Common myeloid progenitor, CD34-positive (primary cell): ENCODE measurements at regions not wholly inside any gene's neighbourhood (a gene's known extent, or its start where the extent isn't known, plus 50 kb on each side); places are given as distances from the start of the nearest gene placed in this dataset.

Source experiments
- CTCF ChIA-PET: fragments of 350-600 bp; sonication (Branson Sonifier 250); formaldehyde crosslinking; loops from one replicate; lab custom pipeline; 2021; ENCODE audit warnings: antibody characterized with exemption; lab: Charles Lee
- POLR2A ChIA-PET: fragments of 350-600 bp; sonication (Branson Sonifier 250); formaldehyde crosslinking; loops from one replicate; lab custom pipeline; 2021; ENCODE audit warnings: antibody characterized with exemption; lab: Charles Lee
- DNase-seq, 3 donors: peaks; one replicate each; pipeline versions ENCODE4 v3.0.0 to v3.0.0-alpha.2; 2013
- H3K27ac ChIP-seq, 2 experiments: 1 replicate in 1 of 2; 2 replicates in 1 of 2; pipeline ENCODE4 v1.7.0; 2013; ENCODE audit warnings: inconsistent platforms in 2 of 2, low read length in 2 of 2, mild to moderate bottlenecking in 2 of 2, low read depth in 1 of 2, moderate library complexity in 1 of 2; ENCODE audit not compliant: severe bottlenecking in 2 of 2, insufficient read depth in 1 of 2, poor library complexity in 1 of 2
- H3K27me3 ChIP-seq, 5 experiments: replicated peaks in 2 of 5; 1 replicate in 3 of 5; 2 replicates in 2 of 5; pipeline versions ENCODE4 v1.6.1 to v1.7.0; 2013; ENCODE audit warnings: low read length in 4 of 5, mild to moderate bottlenecking in 2 of 5, moderate library complexity in 2 of 5, inconsistent platforms in 1 of 5; ENCODE audit not compliant: insufficient read depth in 5 of 5, control insufficient read depth in 4 of 5
- H3K36me3 ChIP-seq, 4 experiments: 1 replicate in 2 of 4; 2 replicates in 2 of 4; pipeline versions ENCODE4 v1.6.1 to v1.7.0; 2013; ENCODE audit warnings: low read length in 3 of 4, control low read depth in 1 of 4, mild to moderate bottlenecking in 1 of 4; ENCODE audit not compliant: control insufficient read depth in 4 of 4, insufficient read depth in 4 of 4
- H3K4me1 ChIP-seq, 4 experiments: 1 replicate in 3 of 4; 2 replicates in 1 of 4; pipeline versions ENCODE4 v1.6.1 to v1.7.1; 2013; ENCODE audit warnings: low read length in 3 of 4, mild to moderate bottlenecking in 3 of 4, control low read depth in 1 of 4, inconsistent platforms in 1 of 4, moderate library complexity in 1 of 4; ENCODE audit not compliant: control insufficient read depth in 4 of 4, insufficient read depth in 4 of 4; ENCODE audit errors: control extremely low read depth in 1 of 4
- H3K4me3 ChIP-seq, 7 experiments: 1 replicate in 4 of 7; 2 replicates in 3 of 7; pipeline versions ENCODE4 v1.5.1 to v1.7.0; 2013; ENCODE audit warnings: mild to moderate bottlenecking in 7 of 7, low read length in 6 of 7, moderate library complexity in 6 of 7, inconsistent platforms in 2 of 7, low read depth in 2 of 7, control low read depth in 1 of 7; ENCODE audit not compliant: insufficient read depth in 4 of 7, control insufficient read depth in 1 of 7; ENCODE audit errors: extremely low read depth in 1 of 7
- H3K9me3 ChIP-seq, 5 experiments: 1 replicate in 4 of 5; 2 replicates in 1 of 5; pipeline versions ENCODE4 v1.6.1 to v1.7.1; 2013; ENCODE audit warnings: low read length in 4 of 5, mild to moderate bottlenecking in 2 of 5, inconsistent platforms in 1 of 5, low read depth in 1 of 5, moderate library complexity in 1 of 5; ENCODE audit not compliant: control insufficient read depth in 4 of 5, insufficient read depth in 2 of 5; ENCODE audit errors: control extremely low read depth in 1 of 5
- WGBS: methylation state at CpG from one replicate; pipeline ENCODE4 v1.1.5; 2013; ENCODE audit not compliant: insufficient coverage; 5-methylcytosine and 5-hydroxymethylcytosine counted together

DNA sequence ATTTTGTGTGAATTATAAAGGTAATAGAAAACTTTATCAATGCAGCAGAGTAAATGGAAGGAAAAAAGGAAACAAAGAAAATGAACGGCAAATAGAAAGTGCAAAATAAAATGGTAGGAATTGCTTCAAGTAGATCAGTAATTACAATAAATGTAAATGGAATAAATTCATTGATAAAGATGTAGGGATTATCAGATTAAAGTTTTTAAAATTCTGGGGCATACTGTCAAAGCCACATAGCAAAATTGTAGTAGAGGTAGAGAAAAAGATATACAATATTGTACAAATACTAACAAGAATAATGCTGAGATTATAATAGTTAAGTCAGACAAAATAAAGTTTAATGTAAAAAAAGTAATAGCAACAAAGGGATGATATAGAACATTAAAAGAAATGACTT is 94.7 kb downstream of the SMIM20 start:
- no CpG with 5 or more reads among the region's 1 CpG for WGBS
- no peak for DNase-seq
- CTCF ChIA-PET, result no interaction called here

GRCh38 chr4:26009502-26009901 is 95.5 kb downstream of the SMIM20 start:
- WGBS, result no CpG with 5 or more reads among the region's 3 CpGs
- CTCF ChIA-PET, result no interaction called here
- POLR2A ChIA-PET, result no interaction called here

More for the DNA sequence above, 94.7 kb downstream of the SMIM20 start:
- Histone ChIP-seq H3K4me1 (no peaks in the 10 kb centered on the region), H3K36me3 (no peaks in the 10 kb centered on the region), H3K27me3 (peaks cover 0 to 3% (median 0%) of the 10 kb centered on the region in 5 experiments), H3K4me3 (no peak overlapping the region), H3K9me3 (peaks cover 0 to 9% (median 0%) of the 10 kb centered on the region in 5 experiments), H3K27ac (no peak overlapping the region)
- POLR2A ChIA-PET, result no interaction called here

DNA sequence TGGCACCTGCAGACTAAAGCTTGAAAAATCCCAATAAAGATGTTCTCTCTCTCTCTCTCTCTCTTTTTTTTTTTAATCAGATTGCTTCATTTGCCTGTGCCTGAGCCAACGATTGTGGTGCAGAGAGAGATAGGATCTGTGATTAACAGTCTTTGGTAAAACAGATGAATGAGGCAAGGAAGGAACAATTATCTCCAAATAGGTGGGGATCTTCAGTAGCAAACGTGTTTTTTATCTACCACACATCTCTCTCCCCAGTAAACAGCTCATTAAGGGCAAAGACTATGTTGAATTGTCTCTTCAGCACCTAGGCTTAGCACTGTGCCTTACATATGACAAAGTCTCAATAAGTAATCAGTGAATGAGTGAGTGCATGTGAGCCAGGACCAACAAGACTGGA is 96.3 kb downstream of the SMIM20 start:
- ChIA-PET POLR2A (no interaction called here), CTCF (interaction anchor here (1.3 kb wide), 1 partner anchor 22 kb away, joined by 4 read pairs; no protein-coding TSS in a partner anchor)
- no peaks in the 10 kb centered on the region for H3K4me1 ChIP-seq
- DNase-seq, result no peak
- no peaks in the 10 kb centered on the region for H3K36me3 ChIP-seq
- H3K4me3 ChIP-seq, result no peak overlapping the region
- peaks cover 0 to 9% (median 0%) of the 10 kb centered on the region in 5 experiments for H3K9me3 ChIP-seq
- no CpG with 5 or more reads among the region's 2 CpGs for WGBS
- peaks cover 0 to 3% (median 0%) of the 10 kb centered on the region in 5 experiments for H3K27me3 ChIP-seq
- no peak overlapping the region for H3K27ac ChIP-seq

More at GRCh38 chr4:26009502-26009901, 95.5 kb downstream of the SMIM20 start:
- no peak for DNase-seq
- H3K27ac ChIP-seq, result no peak overlapping the region
- peaks cover 0 to 3% (median 0%) of the 10 kb centered on the region in 5 experiments for H3K27me3 ChIP-seq
- H3K4me1 ChIP-seq, result no peaks in the 10 kb centered on the region
- no peak overlapping the region for H3K4me3 ChIP-seq
- H3K9me3 ChIP-seq, result peaks cover 0 to 9% (median 0%) of the 10 kb centered on the region in 5 experiments
- no peaks in the 10 kb centered on the region for H3K36me3 ChIP-seq

DNA sequence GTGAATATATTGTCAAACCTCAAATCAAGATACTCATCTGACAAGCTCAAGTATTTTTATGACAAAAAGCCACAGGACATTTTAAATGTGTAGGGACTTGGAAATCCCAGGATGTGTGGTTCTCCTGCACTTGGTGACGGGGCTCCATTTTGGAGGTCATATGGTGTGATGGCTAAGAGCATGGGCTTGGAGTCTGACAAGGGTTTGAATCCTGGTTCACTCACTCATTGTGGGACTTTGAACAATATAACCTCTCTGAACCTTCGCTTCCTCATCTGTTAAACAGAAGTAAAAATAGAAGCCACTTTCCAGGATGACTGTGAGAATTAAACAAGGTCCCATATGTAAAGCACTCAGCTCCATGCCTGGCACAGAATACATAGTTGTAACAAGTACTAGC is 99.6 kb downstream of the SMIM20 start:
- H3K27ac ChIP-seq, result no peak overlapping the region
- peaks cover 0 to 3% (median 2%) of the 10 kb centered on the region in 5 experiments for H3K27me3 ChIP-seq
- H3K9me3 ChIP-seq, result peaks cover 0 to 9% (median 0%) of the 10 kb centered on the region in 5 experiments
- H3K36me3 ChIP-seq, result no peaks in the 10 kb centered on the region
- POLR2A ChIA-PET, result no interaction called here
- no peak for DNase-seq
- no peak overlapping the region for H3K4me3 ChIP-seq
- WGBS, result 0% methylated on average over 2 of the region's 2 CpGs
- CTCF ChIA-PET, result interaction anchor here (1.4 to 1.6 kb wide), 2 partner anchors 13 to 71 kb away, joined by 3 read pairs; no protein-coding TSS in a partner anchor
- H3K4me1 ChIP-seq, result no peaks in the 10 kb centered on the region

GRCh38 chr4:26015133-26015651 is 101.2 kb downstream of the SMIM20 start:
- WGBS, result 98% methylated on average over 6 of the region's 7 CpGs
- CTCF ChIA-PET, result interaction anchor here (1.4 kb wide), 1 partner anchor 14 kb away, joined by 3 read pairs; no protein-coding TSS in a partner anchor
- DNase-seq, result no peak

DNA sequence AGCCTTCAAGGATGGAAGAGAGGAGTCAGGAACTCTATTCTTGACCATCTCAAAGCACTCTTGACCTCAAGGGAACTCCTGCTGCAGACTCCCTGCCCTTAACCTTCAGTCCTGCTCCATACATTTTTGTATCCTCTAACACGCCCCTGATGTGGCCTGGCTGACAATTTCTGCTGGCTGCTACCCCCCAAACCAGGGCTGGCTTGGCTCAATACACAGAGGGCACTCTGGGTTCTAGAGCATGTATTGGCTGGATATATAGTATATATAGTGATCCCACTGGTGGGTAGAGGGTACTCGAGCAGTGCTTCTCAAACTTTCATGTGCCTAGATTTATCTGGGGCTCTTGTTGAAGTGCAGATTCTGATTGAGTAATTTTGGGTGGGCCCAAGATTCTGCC is 101.9 kb downstream of the SMIM20 start:
- Histone ChIP-seq H3K4me1 (no peaks in the 10 kb centered on the region), H3K9me3 (no peaks in the 10 kb centered on the region), H3K27me3 (peaks cover 0 to 3% (median 0%) of the 10 kb centered on the region in 5 experiments), H3K27ac (no peak overlapping the region), H3K36me3 (no peaks in the 10 kb centered on the region), H3K4me3 (no peak overlapping the region)
- ChIA-PET POLR2A (no interaction called here), CTCF (no interaction called here)
- no peak for DNase-seq
- WGBS, result 100% methylated on average over 1 of the region's 2 CpGs

More at GRCh38 chr4:26015133-26015651, 101.2 kb downstream of the SMIM20 start:
- H3K36me3 ChIP-seq, result no peaks in the 10 kb centered on the region
- peaks cover 0 to 3% (median 0%) of the 10 kb centered on the region in 5 experiments for H3K9me3 ChIP-seq
- no peak overlapping the region for H3K4me3 ChIP-seq
- POLR2A ChIA-PET, result no interaction called here
- no peak overlapping the region for H3K27ac ChIP-seq
- peaks cover 0 to 3% (median 2%) of the 10 kb centered on the region in 5 experiments for H3K27me3 ChIP-seq
- no peaks in the 10 kb centered on the region for H3K4me1 ChIP-seq

GRCh38 chr4:26017531-26017930 is 103.5 kb downstream of the SMIM20 start:
- WGBS, result 88% methylated on average over 4 of the region's 4 CpGs
- no peaks in the 10 kb centered on the region for H3K9me3 ChIP-seq
- no peaks in the 10 kb centered on the region for H3K4me1 ChIP-seq
- H3K27ac ChIP-seq, result no peak overlapping the region
- no peak for DNase-seq
- no peak overlapping the region for H3K4me3 ChIP-seq
- H3K27me3 ChIP-seq, result peaks cover 0 to 3% (median under 1%) of the 10 kb centered on the region in 5 experiments
- ChIA-PET CTCF (no interaction called here), POLR2A (no interaction called here)
- H3K36me3 ChIP-seq, result no peaks in the 10 kb centered on the region
